ENCODE measurements at regions not wholly inside any gene's neighbourhood (a gene's known extent, or its start where the extent isn't known, plus 50 kb on each side); places are given as distances from the start of the nearest gene placed in this dataset.

GRCh38 chr6:3981917-3982316 is 97.0 kb downstream of the FAM217A start:
- TF ChIP-seq POLR2A (IDR thresholded peaks at IDR 0.05; ENCODE audit: extremely low read depth, insufficient read length) (no peak), CTCF (IDR thresholded peaks at IDR 0.05; ENCODE audit: low read depth, low read length) (no peak)
